Mammary epithelial cell (primary cell): ENCODE measurements at regions not wholly inside any gene's neighbourhood (a gene's known extent, or its start where the extent isn't known, plus 50 kb on each side); places are given as distances from the start of the nearest gene placed in this dataset.

ENCODE experiments used
- CTCF ChIP-seq, 2 donors: IDR thresholded peaks in 1 of 2; conservative IDR thresholded peaks in 1 of 2; 2 replicates each; pipeline ENCODE4 v1.5.1; 2011 to 2012; ENCODE audit warnings: inconsistent platforms in 2 of 2, low read length in 2 of 2, mild to moderate bottlenecking in 2 of 2, control low read depth in 1 of 2, low read depth in 1 of 2; ENCODE audit not compliant: insufficient read depth in 1 of 2; ENCODE audit errors: extremely low read depth in 1 of 2
- EZH2 ChIP-seq: IDR thresholded peaks from 2 replicates; pipeline ENCODE4 v1.6.1; 2012; ENCODE audit warnings: low read length, inconsistent platforms, borderline replicate concordance

- TF ChIP-seq CTCF (conservative IDR thresholded peaks at IDR 0.05 in 1 of 2, IDR thresholded peaks at IDR 0.05 in 1 of 2; ENCODE audit: extremely low read depth in 1 of 2, insufficient read depth in 1 of 2, low read depth in 1 of 2, low read length in 2 of 2) = no peak
- no peak for TF ChIP-seq EZH2
These were observed 65.8 kb upstream of the MRTFB start for GRCh38 chr16:14005335-14005734.
